Fibroblast of mammary gland (primary cell): ENCODE measurements at regions not wholly inside any gene's neighbourhood (a gene's known extent, or its start where the extent isn't known, plus 50 kb on each side); places are given as distances from the start of the nearest gene placed in this dataset.

ENCODE experiments used
- DNase-seq: peaks from one replicate; pipeline ENCODE4 v3.0.0-alpha.2; 2010; ENCODE audit warnings: low read depth
- H3K4me3 ChIP-seq: 2 replicates; pipeline ENCODE4 v1.5.1; 2011; ENCODE audit warnings: low read depth, mild to moderate bottlenecking, low read length, moderate library complexity; ENCODE audit not compliant: control insufficient read depth
- TF ChIP-seq, protein P1 (sequence below): conservative IDR thresholded peaks from 2 replicates; pipeline ENCODE4 v1.5.1; 2011; ENCODE audit warnings: low read depth, low read length, inconsistent platforms; ENCODE audit not compliant: control insufficient read depth, insufficient read depth

DNA sequence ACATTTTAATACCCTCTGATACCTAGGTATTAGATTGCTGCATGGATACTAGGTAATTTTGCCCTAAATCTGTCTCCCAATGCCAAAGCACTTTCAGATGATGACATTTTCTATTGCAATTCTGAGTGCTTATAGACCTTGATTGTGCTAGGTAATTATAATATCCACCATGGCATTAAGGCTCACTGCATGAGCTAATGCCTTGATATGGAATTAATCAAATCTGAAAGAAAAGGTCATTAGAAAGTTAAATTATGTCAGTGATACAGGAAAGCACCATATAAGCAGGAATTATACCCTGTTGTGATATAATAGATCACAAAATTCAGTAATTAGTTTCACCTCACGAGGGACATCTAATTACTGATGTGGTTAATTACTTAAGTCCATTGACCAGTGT is 521.4 kb downstream of the DNAJB9 start:
- DNase-seq, result no peak
- TF ChIP-seq, protein P1, sequence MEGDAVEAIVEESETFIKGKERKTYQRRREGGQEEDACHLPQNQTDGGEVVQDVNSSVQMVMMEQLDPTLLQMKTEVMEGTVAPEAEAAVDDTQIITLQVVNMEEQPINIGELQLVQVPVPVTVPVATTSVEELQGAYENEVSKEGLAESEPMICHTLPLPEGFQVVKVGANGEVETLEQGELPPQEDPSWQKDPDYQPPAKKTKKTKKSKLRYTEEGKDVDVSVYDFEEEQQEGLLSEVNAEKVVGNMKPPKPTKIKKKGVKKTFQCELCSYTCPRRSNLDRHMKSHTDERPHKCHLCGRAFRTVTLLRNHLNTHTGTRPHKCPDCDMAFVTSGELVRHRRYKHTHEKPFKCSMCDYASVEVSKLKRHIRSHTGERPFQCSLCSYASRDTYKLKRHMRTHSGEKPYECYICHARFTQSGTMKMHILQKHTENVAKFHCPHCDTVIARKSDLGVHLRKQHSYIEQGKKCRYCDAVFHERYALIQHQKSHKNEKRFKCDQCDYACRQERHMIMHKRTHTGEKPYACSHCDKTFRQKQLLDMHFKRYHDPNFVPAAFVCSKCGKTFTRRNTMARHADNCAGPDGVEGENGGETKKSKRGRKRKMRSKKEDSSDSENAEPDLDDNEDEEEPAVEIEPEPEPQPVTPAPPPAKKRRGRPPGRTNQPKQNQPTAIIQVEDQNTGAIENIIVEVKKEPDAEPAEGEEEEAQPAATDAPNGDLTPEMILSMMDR, result no peak
- no peak overlapping the region for H3K4me3 ChIP-seq

- DNase-seq, result no peak
- TF ChIP-seq, protein P1, result no peak
- H3K4me3 ChIP-seq, result no peak overlapping the region
Measured at GRCh38 chr7:109092268-109092667, 522.6 kb downstream of the DNAJB9 start.

GRCh38 chr7:109101332-109101731 is 531.7 kb downstream of the DNAJB9 start:
- no peak for DNase-seq

GRCh38 chr7:109109558-109109957 is 539.9 kb downstream of the DNAJB9 start:
- no peak overlapping the region for H3K4me3 ChIP-seq
- TF ChIP-seq, protein P1, result no peak
- no peak for DNase-seq

More at GRCh38 chr7:109101332-109101731, 531.7 kb downstream of the DNAJB9 start:
- TF ChIP-seq, protein P1, result no peak
- H3K4me3 ChIP-seq, result no peak overlapping the region

DNA sequence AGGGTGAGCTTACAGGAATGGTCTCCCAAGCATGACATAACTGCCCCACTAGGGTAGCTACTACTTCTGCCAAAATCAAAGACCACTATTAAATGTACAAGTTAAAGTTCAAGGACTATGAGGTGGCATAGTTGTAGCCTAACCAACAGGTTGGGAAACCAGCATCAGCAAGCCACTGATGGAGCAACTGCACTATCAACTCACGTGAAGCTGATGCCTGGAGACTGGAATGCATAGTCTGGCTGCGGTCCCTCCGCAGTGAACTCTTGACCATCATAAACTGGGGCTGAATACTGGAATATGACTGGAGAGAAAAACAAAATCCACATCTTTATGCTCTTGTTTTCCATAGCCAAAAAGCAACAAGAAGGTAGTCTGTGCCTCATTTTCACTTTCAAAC is 541.4 kb downstream of the DNAJB9 start:
- DNase-seq, result no peak
- H3K4me3 ChIP-seq, result no peak overlapping the region
- TF ChIP-seq, protein P1, result no peak

- no peak overlapping the region for H3K4me3 ChIP-seq
- DNase-seq, result no peak
- TF ChIP-seq, protein P1, result no peak
Measured at GRCh38 chr7:109121599-109122300, 552.1 kb downstream of the DNAJB9 start.

DNA sequence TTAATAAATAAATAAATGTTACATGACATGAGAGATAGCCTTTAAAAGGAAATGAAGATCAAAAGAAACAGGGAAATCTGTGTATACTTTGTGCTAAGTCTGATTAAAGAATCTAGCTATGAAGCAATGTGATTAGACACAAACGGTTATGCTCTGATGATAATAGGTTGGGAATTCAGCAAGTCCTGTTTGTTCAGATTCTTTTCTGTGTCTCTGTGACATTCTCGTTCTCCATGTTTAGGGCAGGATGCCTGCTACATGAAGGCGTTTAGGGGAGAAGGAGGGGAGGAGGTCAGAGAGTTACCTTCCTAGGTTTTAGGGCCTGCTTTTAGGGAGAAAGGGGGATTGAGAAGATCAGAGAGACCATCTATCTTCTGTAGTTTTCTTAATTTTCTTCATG is 555.3 kb downstream of the DNAJB9 start:
- TF ChIP-seq, protein P1, result no peak
- no peak for DNase-seq
- H3K4me3 ChIP-seq, result no peak overlapping the region
